GM10248 (cell line): ENCODE measurements at regions not wholly inside any gene's neighbourhood (a gene's known extent, or its start where the extent isn't known, plus 50 kb on each side); places are given as distances from the start of the nearest gene placed in this dataset.
"Not testable (repeated sequence)": the region's sequence is repeated elsewhere in the genome, so short reads cannot be mapped to it uniquely, and the experiment has no call there.

ENCODE experiments used
- CTCF ChIA-PET: fragments of 300-600 bp; sonication (Branson Sonifier 250); formaldehyde crosslinking; extraction: SDS; loops from one replicate; lab custom pipeline; 2021; ENCODE audit warnings: antibody characterized with exemption; lab: Yijun Ruan, JAX
- POLR2A ChIA-PET: fragments of 350-650 bp; sonication (Branson Sonifier 250); formaldehyde crosslinking; extraction: SDS; loops from one replicate; lab custom pipeline; 2020; ENCODE audit warnings: antibody characterized with exemption; lab: Yijun Ruan, JAX
- DNase-seq: peaks from one replicate; pipeline ENCODE4 v3.0.0; 2012; ENCODE audit errors: extremely low spot score
- CTCF ChIP-seq: IDR thresholded peaks from 2 replicates; pipeline ENCODE4 v1.5.1; 2012; ENCODE audit warnings: mild to moderate bottlenecking, low read depth; ENCODE audit errors: extremely low read depth, missing control alignments, control extremely low read depth

GRCh38 chr6:47180633-47181032 lies 129.1 kb downstream of the TNFRSF21 start:
- no peak for TF ChIP-seq CTCF
- ChIA-PET POLR2A (no interaction called here), CTCF (interaction anchor here (1.0 kb wide), 1 partner anchor 17 kb away, joined by 3 read pairs; no protein-coding TSS in a partner anchor)
- no peak for DNase-seq

GRCh38 chr6:47179286-47179685 lies 130.4 kb downstream of the TNFRSF21 start:
- DNase-seq = no peak
- POLR2A ChIA-PET = no interaction called here
- TF ChIP-seq CTCF = no peak
- CTCF ChIA-PET = no interaction called here

GRCh38 chr6:47175656-47176055 lies 133.5 kb upstream of the ADGRF1 start:
- TF ChIP-seq CTCF = no peak
- ChIA-PET CTCF (interaction anchor here (1.5 kb wide), 1 partner anchor 10 kb away, joined by 3 read pairs; no protein-coding TSS in a partner anchor), POLR2A (no interaction called here)
- no peak for DNase-seq

GRCh38 chr6:47174502-47175023 lies 132.4 kb upstream of the ADGRF1 start:
- CTCF ChIA-PET = no interaction called here
- POLR2A ChIA-PET = no interaction called here
- no peak for DNase-seq

GRCh38 chr6:47174063-47174462 lies 131.9 kb upstream of the ADGRF1 start:
- DNase-seq, CTCF ChIA-PET, POLR2A ChIA-PET: not testable (repeated sequence)

More at GRCh38 chr6:47174502-47175023, 132.4 kb upstream of the ADGRF1 start:
- no peak for TF ChIP-seq CTCF

GRCh38 chr6:47173145-47173544 lies 131.0 kb upstream of the ADGRF1 start:
- POLR2A ChIA-PET, DNase-seq, CTCF ChIA-PET: not testable (repeated sequence)

- CTCF ChIA-PET = interaction anchor here (1.5 kb wide), 1 partner anchor 15 kb away, joined by 3 read pairs; no protein-coding TSS in a partner anchor
Observed at GRCh38 chr6:47170617-47170947, 128.4 kb upstream of the ADGRF1 start.

More at GRCh38 chr6:47170617-47170947, 128.4 kb upstream of the ADGRF1 start:
- POLR2A ChIA-PET = no interaction called here
- DNase-seq = no peak
- no peak for TF ChIP-seq CTCF
